Neural cell (in vitro differentiated cells): ENCODE measurements at regions not wholly inside any gene's neighbourhood (a gene's known extent, or its start where the extent isn't known, plus 50 kb on each side); places are given as distances from the start of the nearest gene placed in this dataset.

ENCODE experiments used
- EP300 ChIP-seq: fragments of 450-650 bp; conservative IDR thresholded peaks from 2 replicates; pipeline ENCODE4 v1.6.1; 2014; ENCODE audit warnings: antibody characterized with exemption, mild to moderate bottlenecking, moderate library complexity; ENCODE audit not compliant: poor library complexity, severe bottlenecking
- EZH2 ChIP-seq: fragments of 200-600, 300-800 bp; shearing (Covaris generic), sonication (generic); IDR thresholded peaks from 2 replicates; pipeline ENCODE4 v1.6.1; 2014; ENCODE audit warnings: antibody characterized with exemption, low read length, borderline replicate concordance, mild to moderate bottlenecking; ENCODE audit not compliant: insufficient read depth, poor library complexity, severe bottlenecking
- MXI1 ChIP-seq: fragments of 450-650 bp; conservative IDR thresholded peaks from 2 replicates; pipeline ENCODE4 v1.6.1; 2014; ENCODE audit warnings: antibody characterized with exemption, mild to moderate bottlenecking; ENCODE audit not compliant: poor library complexity, severe bottlenecking
- POLR2AphosphoS5 ChIP-seq: IDR thresholded peaks from 2 replicates; pipeline ENCODE4 v1.6.1; 2012
- RAD21 ChIP-seq: fragments of 450-650 bp; conservative IDR thresholded peaks from 2 replicates; pipeline ENCODE4 v1.6.1; 2014; ENCODE audit warnings: antibody characterized with exemption, mild to moderate bottlenecking, moderate library complexity
- SMC3 ChIP-seq: fragments of 450-650 bp; conservative IDR thresholded peaks from 2 replicates; pipeline ENCODE4 v1.6.1; 2014; ENCODE audit warnings: antibody characterized with exemption, mild to moderate bottlenecking, moderate library complexity; ENCODE audit not compliant: poor library complexity
- TAF1 ChIP-seq: IDR thresholded peaks from 2 replicates; pipeline ENCODE4 v1.6.1; 2012; ENCODE audit warnings: low read depth
- TF ChIP-seq, protein P1 (sequence below): fragments of 450-650 bp; IDR thresholded peaks from 2 replicates; pipeline ENCODE4 v1.5.1; 2014; ENCODE audit warnings: antibody characterized with exemption, mild to moderate bottlenecking, moderate library complexity; ENCODE audit not compliant: poor library complexity, severe bottlenecking
- TF ChIP-seq, protein P2 (sequence below): IDR thresholded peaks from 2 replicates; pipeline ENCODE4 v1.6.1; 2012; ENCODE audit warnings: borderline replicate concordance

DNA sequence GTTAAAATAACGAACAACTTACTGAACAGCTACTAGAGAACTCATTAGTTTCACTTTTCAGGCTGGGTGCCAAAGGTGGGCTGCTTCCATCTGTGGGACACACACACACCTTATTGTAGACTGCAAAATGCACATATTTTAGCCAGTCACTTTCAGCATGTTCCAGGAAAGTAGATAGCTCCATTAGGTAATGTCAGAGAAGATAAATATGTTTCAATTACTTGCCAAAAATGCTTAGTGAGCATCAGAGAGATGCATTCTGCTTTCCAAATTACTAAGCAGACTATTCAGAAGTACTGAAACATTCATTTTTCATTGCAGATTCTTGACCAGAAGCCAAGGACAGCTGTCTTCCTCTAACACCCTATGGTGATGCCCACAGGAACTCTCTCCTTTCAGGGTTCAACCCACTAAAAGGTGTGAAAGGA, 56.2 kb upstream of the APC start:
- TF ChIP-seq RAD21 (no peak), SMC3 (no peak), POLR2AphosphoS5 (no peak), EP300 (no peak), EZH2 (no peak), TAF1 (no peak), MXI1 (no peak)
- TF ChIP-seq, protein P1, sequence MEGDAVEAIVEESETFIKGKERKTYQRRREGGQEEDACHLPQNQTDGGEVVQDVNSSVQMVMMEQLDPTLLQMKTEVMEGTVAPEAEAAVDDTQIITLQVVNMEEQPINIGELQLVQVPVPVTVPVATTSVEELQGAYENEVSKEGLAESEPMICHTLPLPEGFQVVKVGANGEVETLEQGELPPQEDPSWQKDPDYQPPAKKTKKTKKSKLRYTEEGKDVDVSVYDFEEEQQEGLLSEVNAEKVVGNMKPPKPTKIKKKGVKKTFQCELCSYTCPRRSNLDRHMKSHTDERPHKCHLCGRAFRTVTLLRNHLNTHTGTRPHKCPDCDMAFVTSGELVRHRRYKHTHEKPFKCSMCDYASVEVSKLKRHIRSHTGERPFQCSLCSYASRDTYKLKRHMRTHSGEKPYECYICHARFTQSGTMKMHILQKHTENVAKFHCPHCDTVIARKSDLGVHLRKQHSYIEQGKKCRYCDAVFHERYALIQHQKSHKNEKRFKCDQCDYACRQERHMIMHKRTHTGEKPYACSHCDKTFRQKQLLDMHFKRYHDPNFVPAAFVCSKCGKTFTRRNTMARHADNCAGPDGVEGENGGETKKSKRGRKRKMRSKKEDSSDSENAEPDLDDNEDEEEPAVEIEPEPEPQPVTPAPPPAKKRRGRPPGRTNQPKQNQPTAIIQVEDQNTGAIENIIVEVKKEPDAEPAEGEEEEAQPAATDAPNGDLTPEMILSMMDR: no peak
- TF ChIP-seq, protein P2, sequence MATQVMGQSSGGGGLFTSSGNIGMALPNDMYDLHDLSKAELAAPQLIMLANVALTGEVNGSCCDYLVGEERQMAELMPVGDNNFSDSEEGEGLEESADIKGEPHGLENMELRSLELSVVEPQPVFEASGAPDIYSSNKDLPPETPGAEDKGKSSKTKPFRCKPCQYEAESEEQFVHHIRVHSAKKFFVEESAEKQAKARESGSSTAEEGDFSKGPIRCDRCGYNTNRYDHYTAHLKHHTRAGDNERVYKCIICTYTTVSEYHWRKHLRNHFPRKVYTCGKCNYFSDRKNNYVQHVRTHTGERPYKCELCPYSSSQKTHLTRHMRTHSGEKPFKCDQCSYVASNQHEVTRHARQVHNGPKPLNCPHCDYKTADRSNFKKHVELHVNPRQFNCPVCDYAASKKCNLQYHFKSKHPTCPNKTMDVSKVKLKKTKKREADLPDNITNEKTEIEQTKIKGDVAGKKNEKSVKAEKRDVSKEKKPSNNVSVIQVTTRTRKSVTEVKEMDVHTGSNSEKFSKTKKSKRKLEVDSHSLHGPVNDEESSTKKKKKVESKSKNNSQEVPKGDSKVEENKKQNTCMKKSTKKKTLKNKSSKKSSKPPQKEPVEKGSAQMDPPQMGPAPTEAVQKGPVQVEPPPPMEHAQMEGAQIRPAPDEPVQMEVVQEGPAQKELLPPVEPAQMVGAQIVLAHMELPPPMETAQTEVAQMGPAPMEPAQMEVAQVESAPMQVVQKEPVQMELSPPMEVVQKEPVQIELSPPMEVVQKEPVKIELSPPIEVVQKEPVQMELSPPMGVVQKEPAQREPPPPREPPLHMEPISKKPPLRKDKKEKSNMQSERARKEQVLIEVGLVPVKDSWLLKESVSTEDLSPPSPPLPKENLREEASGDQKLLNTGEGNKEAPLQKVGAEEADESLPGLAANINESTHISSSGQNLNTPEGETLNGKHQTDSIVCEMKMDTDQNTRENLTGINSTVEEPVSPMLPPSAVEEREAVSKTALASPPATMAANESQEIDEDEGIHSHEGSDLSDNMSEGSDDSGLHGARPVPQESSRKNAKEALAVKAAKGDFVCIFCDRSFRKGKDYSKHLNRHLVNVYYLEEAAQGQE: no peak
